ENCODE measurements at regions not wholly inside any gene's neighbourhood (a gene's known extent, or its start where the extent isn't known, plus 50 kb on each side); places are given as distances from the start of the nearest gene placed in this dataset.
"Not testable (repeated sequence)": the region's sequence is repeated elsewhere in the genome, so short reads cannot be mapped to it uniquely, and the experiment has no call there.

DNA sequence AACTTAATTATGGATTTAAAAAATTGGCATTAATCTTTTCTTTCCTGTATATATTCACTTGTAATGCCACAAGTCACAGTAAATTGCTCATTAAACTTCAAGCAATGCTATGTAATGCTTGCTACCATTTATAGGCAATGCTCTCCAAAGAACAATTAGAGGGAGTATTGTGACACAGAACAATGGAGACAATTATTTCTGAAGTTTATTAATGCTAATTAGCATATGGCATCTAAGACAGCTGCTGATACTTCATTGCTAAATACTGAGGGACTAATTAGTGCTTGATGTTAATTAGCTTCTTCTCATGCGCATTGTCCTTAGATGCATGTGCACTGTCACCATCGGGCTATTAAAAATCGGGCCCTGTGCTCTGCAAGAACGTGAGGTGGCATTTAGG lies 1012.8 kb downstream of the SOCS6 start:
- no peaks in the 10 kb centered on the region for H3K27me3 ChIP-seq
- no peak for TF ChIP-seq POLR2A (IDR thresholded peaks at IDR 0.05)
- TF ChIP-seq, protein P1, sequence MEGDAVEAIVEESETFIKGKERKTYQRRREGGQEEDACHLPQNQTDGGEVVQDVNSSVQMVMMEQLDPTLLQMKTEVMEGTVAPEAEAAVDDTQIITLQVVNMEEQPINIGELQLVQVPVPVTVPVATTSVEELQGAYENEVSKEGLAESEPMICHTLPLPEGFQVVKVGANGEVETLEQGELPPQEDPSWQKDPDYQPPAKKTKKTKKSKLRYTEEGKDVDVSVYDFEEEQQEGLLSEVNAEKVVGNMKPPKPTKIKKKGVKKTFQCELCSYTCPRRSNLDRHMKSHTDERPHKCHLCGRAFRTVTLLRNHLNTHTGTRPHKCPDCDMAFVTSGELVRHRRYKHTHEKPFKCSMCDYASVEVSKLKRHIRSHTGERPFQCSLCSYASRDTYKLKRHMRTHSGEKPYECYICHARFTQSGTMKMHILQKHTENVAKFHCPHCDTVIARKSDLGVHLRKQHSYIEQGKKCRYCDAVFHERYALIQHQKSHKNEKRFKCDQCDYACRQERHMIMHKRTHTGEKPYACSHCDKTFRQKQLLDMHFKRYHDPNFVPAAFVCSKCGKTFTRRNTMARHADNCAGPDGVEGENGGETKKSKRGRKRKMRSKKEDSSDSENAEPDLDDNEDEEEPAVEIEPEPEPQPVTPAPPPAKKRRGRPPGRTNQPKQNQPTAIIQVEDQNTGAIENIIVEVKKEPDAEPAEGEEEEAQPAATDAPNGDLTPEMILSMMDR (IDR thresholded peaks at IDR 0.05 in 4 of 5, conservative IDR thresholded peaks at IDR 0.05 in 1 of 5): no peak
- no peaks in the 10 kb centered on the region for H3K4me1 ChIP-seq
- intact Hi-C loops (cut with DNase I; ENCODE audit: low total_unique reads) (no loop called here), in situ Hi-C loops (cut with MboI; ENCODE audit: low sequenced_read_pairs in 4 of 4) (no loop called here)
- H3K36me3 ChIP-seq: no peaks in the 10 kb centered on the region
- H3K27ac ChIP-seq: no peak overlapping the region
- ATAC-seq (no peak), DNase-seq (no peak)
- no peak overlapping the region for H3K4me3 ChIP-seq
- H3K9me3 ChIP-seq: no peaks in the 10 kb centered on the region

DNA sequence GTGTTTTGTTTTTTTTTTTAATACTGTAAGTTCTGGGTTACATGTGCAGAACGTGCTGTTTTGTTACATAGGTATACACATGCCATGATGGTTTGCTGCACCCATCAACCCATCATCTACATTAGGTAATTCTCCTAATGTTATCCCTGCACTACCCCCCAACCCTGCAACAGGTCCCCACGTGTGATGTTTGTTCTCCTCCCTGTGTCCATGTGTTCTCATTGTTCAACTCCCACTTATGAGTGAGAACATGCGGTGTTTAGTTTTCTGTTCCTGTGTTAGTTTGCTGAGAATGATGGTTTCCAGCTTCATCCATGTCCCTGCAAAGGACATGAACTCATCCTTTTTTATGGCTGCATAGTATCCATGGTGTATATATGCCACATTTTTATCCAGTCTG lies 1005.4 kb downstream of the SOCS6 start:
- H3K36me3 ChIP-seq; H3K27ac ChIP-seq; H3K9me3 ChIP-seq; ATAC-seq; H3K4me1 ChIP-seq; H3K4me3 ChIP-seq; H3K27me3 ChIP-seq; in situ Hi-C loops (cut with MboI; ENCODE audit: low sequenced_read_pairs in 4 of 4); DNase-seq; intact Hi-C loops (cut with DNase I; ENCODE audit: low total_unique reads): not testable (repeated sequence)

DNA sequence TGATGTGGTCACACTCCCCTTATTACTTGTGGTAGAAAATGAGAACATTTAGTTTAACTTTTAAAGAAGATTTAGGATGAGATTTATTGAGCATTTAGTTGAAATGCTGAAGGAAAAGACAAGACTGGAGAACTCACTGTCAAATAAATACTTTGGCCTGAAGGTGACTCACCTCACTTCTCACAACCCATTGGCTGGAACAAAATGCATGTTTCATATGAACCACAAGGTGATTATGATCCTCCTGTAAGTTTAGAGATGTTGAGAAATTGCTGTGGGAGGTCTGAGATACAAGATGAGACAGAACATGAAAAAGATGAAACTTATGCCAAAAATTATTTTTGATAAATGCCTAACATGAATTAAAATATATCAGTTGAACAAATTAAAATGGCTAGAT lies 1004.5 kb downstream of the SOCS6 start:
- TF ChIP-seq, protein P1 (IDR thresholded peaks at IDR 0.05 in 4 of 5, conservative IDR thresholded peaks at IDR 0.05 in 1 of 5): no peak
- no peak for TF ChIP-seq POLR2A (IDR thresholded peaks at IDR 0.05)
- intact Hi-C loops (cut with DNase I; ENCODE audit: low total_unique reads): no loop called here

DNA sequence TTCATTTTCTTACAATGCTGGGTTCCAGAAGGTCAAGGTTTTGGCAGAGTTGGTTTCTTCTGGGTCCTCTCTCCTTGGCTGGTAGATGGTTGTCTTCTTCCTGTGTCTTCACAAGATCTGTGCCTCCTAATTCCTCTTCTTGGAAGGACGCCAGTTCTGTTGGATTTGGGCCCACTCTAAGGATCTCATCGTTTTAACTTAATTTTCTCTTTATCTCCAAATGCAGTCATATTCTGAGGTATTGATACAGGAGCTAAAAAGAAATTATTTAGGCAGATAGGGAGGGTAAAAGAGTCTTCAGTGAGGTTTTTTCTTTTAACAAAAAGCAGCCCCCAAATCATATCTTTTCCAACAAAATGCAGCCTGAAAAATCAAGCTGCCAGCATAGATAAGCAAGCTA lies 998.4 kb downstream of the SOCS6 start:
- in situ Hi-C loops (cut with MboI; ENCODE audit: low sequenced_read_pairs in 4 of 4) (no loop called here), intact Hi-C loops (cut with DNase I; ENCODE audit: low total_unique reads) (no loop called here)
- ATAC-seq (no peak), DNase-seq (no peak)
- H3K4me1 ChIP-seq: no peaks in the 10 kb centered on the region
- no peaks in the 10 kb centered on the region for H3K27me3 ChIP-seq
- no peaks in the 10 kb centered on the region for H3K36me3 ChIP-seq
- H3K27ac ChIP-seq: no peak overlapping the region
- no peak for TF ChIP-seq POLR2A (IDR thresholded peaks at IDR 0.05)
- TF ChIP-seq, protein P1 (IDR thresholded peaks at IDR 0.05 in 4 of 5, conservative IDR thresholded peaks at IDR 0.05 in 1 of 5): no peak
- H3K4me3 ChIP-seq: no peak overlapping the region
- no peaks in the 10 kb centered on the region for H3K9me3 ChIP-seq

More for the DNA sequence above, 1004.5 kb downstream of the SOCS6 start:
- Histone ChIP-seq H3K36me3 (no peaks in the 10 kb centered on the region), H3K9me3 (no peaks in the 10 kb centered on the region), H3K27ac (no peak overlapping the region), H3K4me1 (no peaks in the 10 kb centered on the region), H3K4me3 (no peak overlapping the region), H3K27me3 (no peaks in the 10 kb centered on the region)
- DNase-seq: no peak
- no peak for ATAC-seq
- in situ Hi-C loops (cut with MboI; ENCODE audit: low sequenced_read_pairs in 4 of 4): no loop called here

DNA sequence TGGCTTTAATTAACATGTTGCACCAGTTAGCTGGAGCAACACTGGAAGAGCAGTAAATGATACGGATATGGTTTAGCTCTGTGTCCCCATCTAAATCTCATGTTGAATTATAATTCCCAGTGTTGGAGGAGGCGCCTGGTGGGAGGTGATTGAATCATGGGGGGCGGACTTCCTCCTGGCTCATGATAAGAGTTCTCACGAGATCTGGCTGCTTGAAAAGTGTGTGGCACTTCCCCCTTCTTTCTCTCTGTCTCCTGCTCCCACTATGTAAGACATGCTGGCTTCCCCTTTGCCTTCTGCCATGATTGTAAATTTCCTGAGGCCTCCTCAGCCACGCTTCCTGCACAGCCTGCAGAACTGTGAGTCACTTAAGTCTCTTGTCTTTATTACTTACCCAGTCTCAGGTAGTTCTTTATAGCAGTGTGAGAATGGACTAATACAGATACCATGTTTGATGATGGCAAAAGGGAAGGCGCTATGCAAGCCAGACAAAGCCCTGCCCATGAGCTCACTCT lies 963.6 kb downstream of the SOCS6 start:
- DNase-seq (no peak), ATAC-seq (no peak)
- no peaks in the 10 kb centered on the region for H3K36me3 ChIP-seq
- H3K9me3 ChIP-seq: no peaks in the 10 kb centered on the region
- in situ Hi-C loops (cut with MboI; ENCODE audit: low sequenced_read_pairs in 4 of 4): no loop called here
- intact Hi-C loops (cut with DNase I; ENCODE audit: low total_unique reads): no loop called here
- H3K4me3 ChIP-seq: no peak overlapping the region
- TF ChIP-seq, protein P1 (IDR thresholded peaks at IDR 0.05 in 4 of 5, conservative IDR thresholded peaks at IDR 0.05 in 1 of 5): no peak
- TF ChIP-seq POLR2A (IDR thresholded peaks at IDR 0.05): no peak
- H3K4me1 ChIP-seq: no peaks in the 10 kb centered on the region
- no peak overlapping the region for H3K27ac ChIP-seq
- H3K27me3 ChIP-seq: no peaks in the 10 kb centered on the region
